GM12878 (cell line): ENCODE measurements at regions not wholly inside any gene's neighbourhood (a gene's known extent, or its start where the extent isn't known, plus 50 kb on each side); places are given as distances from the start of the nearest gene placed in this dataset.

Experiments
- ATAC-seq: fragments of 200-7000 bp; cut with Tn5 transposase; 3 replicates; pipeline ENCODE4 v1.9.1; 2020; ENCODE audit warnings: mild to moderate bottlenecking, moderate library complexity
- BruUV-seq: library from RNA; stranded (reverse); fragments of 400-500 nt; replicated peaks from 2 replicates; lab custom pipeline; 2021; lab: Mats Ljungman, UMichigan
- CTCF ChIA-PET: fragments of 300-600 bp; sonication (Branson Sonifier 250); formaldehyde crosslinking; extraction: SDS; loops from one replicate; lab custom pipeline; 2021; ENCODE audit warnings: inconsistent platforms; lab: Yijun Ruan, JAX
- POLR2A ChIA-PET: fragments of 350-600 bp; formaldehyde crosslinking; extraction: SDS; loops from one replicate; lab custom pipeline; 2021; ENCODE audit warnings: inconsistent platforms; lab: Charles Lee
- RAD21 ChIA-PET: fragments of 300-600 bp; sonication (Branson Sonifier 250); formaldehyde crosslinking; loops from one replicate; lab custom pipeline; 2023; ENCODE audit warnings: antibody characterized with exemption; ENCODE audit not compliant: unreplicated experiment; lab: Charles Lee
- SMC1A ChIA-PET: fragments of 300-600 bp; sonication (Branson Sonifier 250); formaldehyde crosslinking; loops from one replicate; lab custom pipeline; 2023; ENCODE audit not compliant: unreplicated experiment, uncharacterized antibody; lab: Charles Lee
- DNase-seq: peaks from one replicate; pipeline ENCODE4 v3.0.0-alpha.2; 2011; ENCODE audit warnings: low read depth, low spot score
- FAIRE-seq: peaks from 3 replicates; lab custom pipeline; 2011; peaks lifted over from hg19 to GRCh38; lab: Jason Lieb, UNC
- H2AFZ ChIP-seq: 2 replicates; pipeline ENCODE4 v1.6.0; 2011; ENCODE audit warnings: low read depth, low read length, control low read depth; ENCODE audit not compliant: control insufficient read depth
- H3K27ac ChIP-seq: 2 replicates; pipeline ENCODE4 v1.5.1; 2011; ENCODE audit warnings: control low read depth; ENCODE audit not compliant: control insufficient read depth, insufficient read depth
- H3K27me3 ChIP-seq, 2 experiments: replicated peaks in 1 of 2; 2 replicates each; pipeline versions ENCODE4 v1.6.0 to v1.6.1; 2011; ENCODE audit warnings: low read length in 1 of 2; ENCODE audit not compliant: control insufficient read depth in 2 of 2, insufficient read depth in 2 of 2
- H3K36me3 ChIP-seq, 2 experiments: 2 replicates each; pipeline ENCODE4 v1.5.1; 2011; ENCODE audit warnings: low read length in 1 of 2; ENCODE audit not compliant: control insufficient read depth in 2 of 2, insufficient read depth in 2 of 2
- H3K4me1 ChIP-seq: 2 replicates; pipeline ENCODE4 v1.6.1; 2011; ENCODE audit warnings: mild to moderate bottlenecking, low read length, moderate library complexity, mixed read lengths; ENCODE audit not compliant: control insufficient read depth, insufficient read depth
- H3K4me2 ChIP-seq: 2 replicates; pipeline ENCODE4 v1.6.0; 2011; ENCODE audit warnings: control low read depth; ENCODE audit not compliant: control insufficient read depth, insufficient read depth
- H3K4me3 ChIP-seq: fragments of 200-600 bp; sonication (generic); 2 replicates; pipeline ENCODE4 v1.5.1; 2016
- H3K79me2 ChIP-seq: 2 replicates; pipeline ENCODE4 v1.6.0; 2011; ENCODE audit warnings: low read length; ENCODE audit not compliant: control insufficient read depth, insufficient read depth
- H3K9ac ChIP-seq: 2 replicates; pipeline ENCODE4 v1.8.0; 2011; ENCODE audit warnings: low read length, control low read depth, mixed read lengths; ENCODE audit not compliant: control insufficient read depth, insufficient read depth
- H3K9me3 ChIP-seq: replicated peaks from 3 replicates; pipeline ENCODE4 v1.5.1; 2011; ENCODE audit warnings: mild to moderate bottlenecking, low read length; ENCODE audit not compliant: control insufficient read depth, insufficient read depth
- H4K20me1 ChIP-seq: 2 replicates; pipeline ENCODE4 v1.6.0; 2011; ENCODE audit not compliant: control insufficient read depth, insufficient read depth
- BCL3 ChIP-seq: IDR thresholded peaks from 2 replicates; pipeline ENCODE4 v1.6.1; 2011; ENCODE audit warnings: borderline replicate concordance, low read depth, mild to moderate bottlenecking, moderate library complexity, low read length; ENCODE audit not compliant: insufficient read depth, poor library complexity, severe bottlenecking
- CREB1 ChIP-seq: IDR thresholded peaks from 2 replicates; pipeline ENCODE4 v1.6.1; 2012; ENCODE audit warnings: low read depth, mild to moderate bottlenecking, inconsistent platforms
- DPF2 ChIP-seq: fragments of 450-650 bp; IDR thresholded peaks from 2 replicates; pipeline ENCODE4 v1.6.1; 2017; ENCODE audit warnings: mild to moderate bottlenecking
- ETV6 ChIP-seq, 2 experiments: fragments of 450-650 bp in 1 of 2; IDR thresholded peaks in 1 of 2; conservative IDR thresholded peaks in 1 of 2; 2 replicates each; pipeline ENCODE4 v1.6.1; 2014; ENCODE audit warnings: antibody characterized with exemption in 1 of 2, borderline replicate concordance in 1 of 2, low read depth in 1 of 2, mild to moderate bottlenecking in 1 of 2, moderate library complexity in 1 of 2
- EZH2 ChIP-seq: IDR thresholded peaks from 2 replicates; pipeline ENCODE4 v1.6.1; 2012; ENCODE audit warnings: low read depth, mild to moderate bottlenecking, control low read depth, inconsistent platforms, low read length, borderline replicate concordance; ENCODE audit not compliant: control insufficient read depth
- HDAC2 ChIP-seq: fragments of 200-600 bp; sonication (generic); IDR thresholded peaks from 2 replicates; pipeline ENCODE4 v1.6.1; 2017
- IRF4 ChIP-seq: IDR thresholded peaks from 2 replicates; pipeline ENCODE4 v1.6.1; 2011; ENCODE audit warnings: low read depth, low read length
- MLLT1 ChIP-seq: fragments of 450-650 bp; IDR thresholded peaks from 2 replicates; pipeline ENCODE4 v1.6.1; 2016; ENCODE audit warnings: mild to moderate bottlenecking
- MTA2 ChIP-seq: fragments of 450-650 bp; IDR thresholded peaks from 2 replicates; pipeline ENCODE4 v1.6.1; 2016; ENCODE audit warnings: low read depth, mild to moderate bottlenecking, moderate library complexity
- MTA3 ChIP-seq: IDR thresholded peaks from 2 replicates; pipeline ENCODE4 v1.6.1; 2012; ENCODE audit warnings: low read length, inconsistent platforms, borderline replicate concordance
- PKNOX1 ChIP-seq: fragments of 450-650 bp; IDR thresholded peaks from 2 replicates; pipeline ENCODE4 v1.6.1; 2016; ENCODE audit warnings: mild to moderate bottlenecking
- POLR2AphosphoS2 ChIP-seq: IDR thresholded peaks from 2 replicates; pipeline ENCODE4 v1.6.1; 2011; ENCODE audit warnings: low read depth, mild to moderate bottlenecking, low read length, improper control_type of control experiment, moderate library complexity
- POLR2AphosphoS5 ChIP-seq: IDR thresholded peaks from 2 replicates; pipeline ENCODE4 v1.6.1; 2011; ENCODE audit warnings: mild to moderate bottlenecking, low read length, inconsistent platforms
- SMAD5 ChIP-seq: IDR thresholded peaks from 2 replicates; pipeline ENCODE4 v1.6.1; 2016; ENCODE audit warnings: antibody characterized with exemption, low read depth
- SREBF2 ChIP-seq: IDR thresholded peaks from 2 replicates; pipeline ENCODE4 v1.6.1; 2012; ENCODE audit warnings: mild to moderate bottlenecking, low read length
- SRF ChIP-seq, 2 experiments: IDR thresholded peaks; 2 replicates each; pipeline ENCODE4 v1.6.1; 2011; ENCODE audit warnings: low read depth in 2 of 2, low read length in 2 of 2, mild to moderate bottlenecking in 1 of 2, moderate library complexity in 1 of 2
- TCF12 ChIP-seq: IDR thresholded peaks from 2 replicates; pipeline ENCODE4 v1.6.1; 2011; ENCODE audit warnings: low read depth, mild to moderate bottlenecking, low read length
- ZNF384 ChIP-seq: IDR thresholded peaks from 2 replicates; pipeline ENCODE4 v1.6.1; 2012; ENCODE audit warnings: low read depth, mild to moderate bottlenecking, low read length, improper control_type of control experiment, borderline replicate concordance
- WGBS: methylation state at CpG from one replicate; pipeline ENCODE4 v1.1.6; 2016; ENCODE audit warnings: low lambda C conversion rate; ENCODE audit not compliant: insufficient replicate concordance, insufficient coverage; ENCODE audit errors: missing lambda C conversion rate; 5-methylcytosine and 5-hydroxymethylcytosine counted together
- in situ Hi-C: fragments of 300-500 bp; cut with MboI; formaldehyde crosslinking; loops from 9 replicates; pipeline ENCODE4 v1.14.3; 2018; ENCODE audit warnings: mixed read lengths
- intact Hi-C: fragments of 100-400 bp; cut with micrococcal nuclease; formaldehyde crosslinking; loops from one replicate; pipeline ENCODE4 v1.14.2; 2022; ENCODE audit not compliant: unreplicated experiment
- TF ChIP-seq, protein P1 (sequence below): fragments of 450-650 bp; formaldehyde crosslinking; IDR thresholded peaks from 2 replicates; pipeline ENCODE4 v1.5.0; 2022; ENCODE audit warnings: mild to moderate bottlenecking, missing genetic modification characterization

DNA sequence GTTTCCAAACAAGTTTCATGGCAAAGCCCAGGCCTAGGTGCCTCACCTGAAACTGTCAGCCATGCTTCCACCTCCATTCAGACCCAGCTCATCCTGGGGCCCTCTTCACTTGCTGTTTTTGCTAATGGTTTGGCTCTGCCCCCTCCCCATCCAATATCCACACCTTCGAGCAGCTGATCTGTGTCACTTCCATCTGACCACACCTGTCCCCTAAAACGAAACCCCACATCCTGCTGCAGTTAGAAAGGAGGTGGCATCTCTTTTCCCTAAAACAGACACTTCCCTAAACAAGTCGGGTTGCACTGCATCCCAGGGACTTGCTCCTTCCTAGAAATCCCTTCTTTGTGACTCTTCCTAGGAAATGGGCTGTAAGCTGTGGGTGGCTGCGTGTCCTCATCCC, 748.7 kb upstream of the SALL3 start (continued):
- no peak for TF ChIP-seq BCL3
- TF ChIP-seq TCF12, result no peak
- TF ChIP-seq MTA2, result no peak
- TF ChIP-seq DPF2, result no peak

DNA sequence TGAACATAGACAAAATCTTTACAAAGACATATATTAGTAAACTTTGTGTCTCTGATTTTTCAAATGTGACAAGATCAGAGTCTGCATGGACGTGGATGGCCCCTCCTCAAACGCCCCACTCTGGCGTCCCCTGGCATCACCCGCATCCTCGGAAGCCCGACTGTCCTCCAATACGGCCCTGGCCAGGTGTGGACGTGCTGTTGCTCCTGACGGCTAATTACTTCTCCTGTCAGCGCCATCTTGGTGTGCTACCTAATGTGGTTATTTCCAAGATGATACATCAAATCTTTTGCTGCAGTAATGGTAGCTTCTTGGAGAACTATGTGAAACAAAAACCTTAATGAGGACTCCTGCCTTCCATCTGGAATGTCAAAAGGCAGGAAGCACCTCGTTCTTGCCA, 747.4 kb upstream of the SALL3 start:
- Histone ChIP-seq H3K9me3 (no peaks in the 10 kb centered on the region; the same call in 2 of the 3 replicates), H3K4me1 (no peaks in the 10 kb centered on the region), H3K4me3 (no peak overlapping the region), H3K4me2 (no peak overlapping the region), H3K27me3 (no peaks in the 10 kb centered on the region), H2AFZ (no peak overlapping the region), H3K36me3 (no peaks in the 10 kb centered on the region), H3K9ac (no peak overlapping the region), H3K27ac (no peak overlapping the region), H3K79me2 (no peaks in the 10 kb centered on the region), H4K20me1 (no peaks in the 10 kb centered on the region)
- DNase-seq, result no peak
- intact Hi-C loops (no loop called here), in situ Hi-C loops (no loop called here)
- POLR2A ChIA-PET, result no interaction called here
- CTCF ChIA-PET, result no interaction called here
- 32% methylated on average over 11 of the region's 11 CpGs for WGBS
- RAD21 ChIA-PET, result no interaction called here
- BruUV-seq, result no TSS peak
- no peak for ATAC-seq
- FAIRE-seq, result no peak
- SMC1A ChIA-PET, result no interaction called here
- TF ChIP-seq POLR2AphosphoS5 (no peak), MTA3 (no peak), HDAC2 (no peak), SRF (IDR thresholded peaks at IDR 0.05; ENCODE audit: low read depth in 2 of 2, low read length in 2 of 2) (no peak), ETV6 (conservative IDR thresholded peaks at IDR 0.05 in 1 of 2, IDR thresholded peaks at IDR 0.05 in 1 of 2; ENCODE audit: borderline replicate concordance in 1 of 2, low read depth in 1 of 2) (no peak), IRF4 (no peak), EZH2 (no peak), CREB1 (no peak), PKNOX1 (no peak), SREBF2 (no peak), SMAD5 (no peak), MLLT1 (no peak), ZNF384 (no peak), POLR2AphosphoS2 (no peak)
- TF ChIP-seq, protein P1, sequence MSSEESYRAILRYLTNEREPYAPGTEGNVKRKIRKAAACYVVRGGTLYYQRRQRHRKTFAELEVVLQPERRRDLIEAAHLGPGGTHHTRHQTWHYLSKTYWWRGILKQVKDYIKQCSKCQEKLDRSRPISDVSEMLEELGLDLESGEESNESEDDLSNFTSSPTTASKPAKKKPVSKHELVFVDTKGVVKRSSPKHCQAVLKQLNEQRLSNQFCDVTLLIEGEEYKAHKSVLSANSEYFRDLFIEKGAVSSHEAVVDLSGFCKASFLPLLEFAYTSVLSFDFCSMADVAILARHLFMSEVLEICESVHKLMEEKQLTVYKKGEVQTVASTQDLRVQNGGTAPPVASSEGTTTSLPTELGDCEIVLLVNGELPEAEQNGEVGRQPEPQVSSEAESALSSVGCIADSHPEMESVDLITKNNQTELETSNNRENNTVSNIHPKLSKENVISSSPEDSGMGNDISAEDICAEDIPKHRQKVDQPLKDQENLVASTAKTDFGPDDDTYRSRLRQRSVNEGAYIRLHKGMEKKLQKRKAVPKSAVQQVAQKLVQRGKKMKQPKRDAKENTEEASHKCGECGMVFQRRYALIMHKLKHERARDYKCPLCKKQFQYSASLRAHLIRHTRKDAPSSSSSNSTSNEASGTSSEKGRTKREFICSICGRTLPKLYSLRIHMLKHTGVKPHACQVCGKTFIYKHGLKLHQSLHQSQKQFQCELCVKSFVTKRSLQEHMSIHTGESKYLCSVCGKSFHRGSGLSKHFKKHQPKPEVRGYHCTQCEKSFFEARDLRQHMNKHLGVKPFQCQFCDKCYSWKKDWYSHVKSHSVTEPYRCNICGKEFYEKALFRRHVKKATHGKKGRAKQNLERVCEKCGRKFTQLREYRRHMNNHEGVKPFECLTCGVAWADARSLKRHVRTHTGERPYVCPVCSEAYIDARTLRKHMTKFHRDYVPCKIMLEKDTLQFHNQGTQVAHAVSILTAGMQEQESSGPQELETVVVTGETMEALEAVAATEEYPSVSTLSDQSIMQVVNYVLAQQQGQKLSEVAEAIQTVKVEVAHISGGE, result no peak
